ENCODE measurements at regions not wholly inside any gene's neighbourhood (a gene's known extent, or its start where the extent isn't known, plus 50 kb on each side); places are given as distances from the start of the nearest gene placed in this dataset.

GRCh38 chr6:54771968-54772367 is 74.6 kb upstream of the FAM83B start:
- no peak overlapping the region for H3K27ac ChIP-seq (ENCODE audit: low read length)
- no peaks in the 10 kb centered on the region for H3K9me3 ChIP-seq (ENCODE audit: control insufficient read depth in 1 of 2, low read length in 2 of 2)
- H3K36me3 ChIP-seq (ENCODE audit: control insufficient read depth in 1 of 2, insufficient read depth in 2 of 2, low read length in 2 of 2): no peaks in the 10 kb centered on the region
- no peak overlapping the region for H3K4me3 ChIP-seq (ENCODE audit: low read depth in 1 of 2, low read length in 2 of 2)
- no peaks in the 10 kb centered on the region for H3K4me1 ChIP-seq (ENCODE audit: control insufficient read depth in 1 of 2, insufficient read depth in 2 of 2, low read length in 2 of 2)
- H3K27me3 ChIP-seq (ENCODE audit: low read depth, low read length): no peaks in the 10 kb centered on the region

- Histone ChIP-seq H3K27me3 (ENCODE audit: low read depth, low read length) (no peaks in the 10 kb centered on the region), H3K4me3 (ENCODE audit: low read depth in 1 of 2, low read length in 2 of 2) (no peak overlapping the region), H3K4me1 (ENCODE audit: control insufficient read depth in 1 of 2, insufficient read depth in 2 of 2, low read length in 2 of 2) (no peaks in the 10 kb centered on the region), H3K9me3 (ENCODE audit: control insufficient read depth in 1 of 2, low read length in 2 of 2) (no peaks in the 10 kb centered on the region), H3K27ac (ENCODE audit: low read length) (no peak overlapping the region), H3K36me3 (ENCODE audit: control insufficient read depth in 1 of 2, insufficient read depth in 2 of 2, low read length in 2 of 2) (no peaks in the 10 kb centered on the region)
These were observed 74.0 kb upstream of the FAM83B start for GRCh38 chr6:54772610-54773009.

- Histone ChIP-seq H3K27ac (ENCODE audit: low read length) (no peak overlapping the region), H3K4me1 (ENCODE audit: control insufficient read depth in 1 of 2, insufficient read depth in 2 of 2, low read length in 2 of 2) (no peaks in the 10 kb centered on the region), H3K9me3 (ENCODE audit: control insufficient read depth in 1 of 2, low read length in 2 of 2) (no peaks in the 10 kb centered on the region), H3K36me3 (ENCODE audit: control insufficient read depth in 1 of 2, insufficient read depth in 2 of 2, low read length in 2 of 2) (no peaks in the 10 kb centered on the region), H3K27me3 (ENCODE audit: low read depth, low read length) (no peaks in the 10 kb centered on the region), H3K4me3 (ENCODE audit: low read depth in 1 of 2, low read length in 2 of 2) (no peak overlapping the region)
These were observed 71.0 kb upstream of the FAM83B start for GRCh38 chr6:54775576-54775975.

- H3K4me1 ChIP-seq (ENCODE audit: control insufficient read depth in 1 of 2, insufficient read depth in 2 of 2, low read length in 2 of 2): no peaks in the 10 kb centered on the region
- no peaks in the 10 kb centered on the region for H3K36me3 ChIP-seq (ENCODE audit: control insufficient read depth in 1 of 2, insufficient read depth in 2 of 2, low read length in 2 of 2)
- H3K4me3 ChIP-seq (ENCODE audit: low read depth in 1 of 2, low read length in 2 of 2): no peak overlapping the region
- H3K27ac ChIP-seq (ENCODE audit: low read length): no peak overlapping the region
- no peaks in the 10 kb centered on the region for H3K27me3 ChIP-seq (ENCODE audit: low read depth, low read length)
- no peaks in the 10 kb centered on the region for H3K9me3 ChIP-seq (ENCODE audit: control insufficient read depth in 1 of 2, low read length in 2 of 2)
These were observed 69.7 kb upstream of the FAM83B start for GRCh38 chr6:54776891-54777290.

GRCh38 chr6:54778731-54779130 is 67.8 kb upstream of the FAM83B start:
- H3K27ac ChIP-seq (ENCODE audit: low read length): no peak overlapping the region
- H3K4me3 ChIP-seq (ENCODE audit: low read depth in 1 of 2, low read length in 2 of 2): no peak overlapping the region
- H3K27me3 ChIP-seq (ENCODE audit: low read depth, low read length): no peaks in the 10 kb centered on the region
- no peaks in the 10 kb centered on the region for H3K9me3 ChIP-seq (ENCODE audit: control insufficient read depth in 1 of 2, low read length in 2 of 2)
- no peaks in the 10 kb centered on the region for H3K4me1 ChIP-seq (ENCODE audit: control insufficient read depth in 1 of 2, insufficient read depth in 2 of 2, low read length in 2 of 2)
- H3K36me3 ChIP-seq (ENCODE audit: control insufficient read depth in 1 of 2, insufficient read depth in 2 of 2, low read length in 2 of 2): no peaks in the 10 kb centered on the region

DNA sequence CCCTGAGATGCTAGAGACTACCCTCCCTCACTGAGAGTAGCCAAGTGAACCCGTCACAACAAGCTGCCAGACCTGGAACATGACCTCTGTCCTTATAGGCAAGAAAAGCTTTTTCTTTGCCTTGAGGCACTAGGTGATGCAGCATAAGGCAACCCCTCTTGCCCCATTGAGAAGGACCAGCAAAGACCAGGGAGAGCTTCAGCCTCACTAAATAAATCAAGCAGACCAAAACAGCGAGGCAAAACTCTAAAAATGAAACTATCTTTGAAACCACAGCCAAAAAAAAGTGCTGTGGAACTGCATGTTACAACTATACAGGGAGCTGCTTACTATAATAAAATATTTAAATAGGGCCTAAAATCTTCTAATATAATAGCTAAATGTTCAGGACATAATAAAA is 62.6 kb upstream of the FAM83B start:
- Histone ChIP-seq H3K4me1 (ENCODE audit: control insufficient read depth in 1 of 2, insufficient read depth in 2 of 2, low read length in 2 of 2) (no peaks in the 10 kb centered on the region), H3K9me3 (ENCODE audit: control insufficient read depth in 1 of 2, low read length in 2 of 2) (no peaks in the 10 kb centered on the region), H3K36me3 (ENCODE audit: control insufficient read depth in 1 of 2, insufficient read depth in 2 of 2, low read length in 2 of 2) (no peaks in the 10 kb centered on the region), H3K27ac (ENCODE audit: low read length) (no peak overlapping the region), H3K4me3 (ENCODE audit: low read depth in 1 of 2, low read length in 2 of 2) (no peak overlapping the region), H3K27me3 (ENCODE audit: low read depth, low read length) (no peaks in the 10 kb centered on the region)

DNA sequence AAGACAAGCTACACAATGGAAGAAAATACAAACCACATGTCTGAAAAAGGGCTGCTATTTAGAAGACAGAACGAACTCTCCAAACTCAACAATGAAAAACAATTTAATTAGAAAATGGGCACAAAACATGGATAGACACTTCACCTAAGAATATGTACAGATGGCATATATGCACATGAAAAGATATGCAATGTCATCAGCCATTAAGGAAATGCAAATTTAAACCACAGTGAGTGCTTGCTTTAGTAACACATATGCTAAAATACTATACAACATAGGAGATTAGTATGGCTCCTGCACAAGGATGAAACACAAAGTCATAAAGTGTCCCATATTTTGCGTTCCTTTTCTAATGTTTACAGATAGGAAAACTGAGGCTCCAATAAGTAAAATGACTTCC is 60.4 kb upstream of the FAM83B start:
- Histone ChIP-seq H3K4me3 (ENCODE audit: low read depth in 1 of 2, low read length in 2 of 2) (no peak overlapping the region), H3K27ac (ENCODE audit: low read length) (no peak overlapping the region), H3K36me3 (ENCODE audit: control insufficient read depth in 1 of 2, insufficient read depth in 2 of 2, low read length in 2 of 2) (no peaks in the 10 kb centered on the region), H3K9me3 (ENCODE audit: control insufficient read depth in 1 of 2, low read length in 2 of 2) (no peaks in the 10 kb centered on the region), H3K27me3 (ENCODE audit: low read depth, low read length) (no peaks in the 10 kb centered on the region), H3K4me1 (ENCODE audit: control insufficient read depth in 1 of 2, insufficient read depth in 2 of 2, low read length in 2 of 2) (no peaks in the 10 kb centered on the region)

DNA sequence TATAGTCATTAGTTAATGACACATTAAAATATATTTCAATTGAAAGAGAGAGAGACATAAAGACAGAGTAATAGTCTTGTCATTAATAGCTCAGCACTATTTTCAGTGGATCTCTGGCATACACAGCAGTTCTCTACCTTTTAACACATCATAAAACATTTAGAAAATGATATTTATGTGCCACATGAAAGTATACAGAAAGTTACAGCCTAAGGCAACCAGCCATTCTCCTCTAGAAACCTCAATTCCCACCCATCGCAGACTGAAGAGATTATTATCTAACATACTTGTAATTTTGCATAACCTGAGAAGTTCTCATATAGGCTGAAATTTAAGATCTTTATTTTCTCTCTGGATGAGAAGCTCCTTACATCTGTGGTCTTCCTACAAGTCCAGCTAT is 58.7 kb upstream of the FAM83B start:
- Histone ChIP-seq H3K9me3 (ENCODE audit: control insufficient read depth in 1 of 2, low read length in 2 of 2) (no peaks in the 10 kb centered on the region), H3K36me3 (ENCODE audit: control insufficient read depth in 1 of 2, insufficient read depth in 2 of 2, low read length in 2 of 2) (no peaks in the 10 kb centered on the region), H3K4me1 (ENCODE audit: control insufficient read depth in 1 of 2, insufficient read depth in 2 of 2, low read length in 2 of 2) (no peaks in the 10 kb centered on the region), H3K27ac (ENCODE audit: low read length) (no peak overlapping the region), H3K27me3 (ENCODE audit: low read depth, low read length) (no peaks in the 10 kb centered on the region), H3K4me3 (ENCODE audit: low read depth in 1 of 2, low read length in 2 of 2) (no peak overlapping the region)

Data from muscle layer of duodenum (tissue), 2 donors.